OCI-LY1 (cell line): ENCODE measurements at regions not wholly inside any gene's neighbourhood (a gene's known extent, or its start where the extent isn't known, plus 50 kb on each side); places are given as distances from the start of the nearest gene placed in this dataset.

Source experiments
- H2AFZ ChIP-seq: fragments of 200-600 bp; sonication (generic), shearing (Covaris generic); 2 replicates; pipeline ENCODE4 v1.6.0; 2014; ENCODE audit warnings: antibody characterized with exemption, mild to moderate bottlenecking, low read length
- H3F3A ChIP-seq: fragments of 200-600 bp; sonication (generic), shearing (Covaris generic); 2 replicates; pipeline ENCODE4 v1.6.0; 2014; ENCODE audit warnings: mild to moderate bottlenecking, antibody characterized with exemption, low read length, moderate library complexity; ENCODE audit not compliant: insufficient read depth
- H3K27ac ChIP-seq: fragments of 200-600 bp; sonication (generic); 2 replicates; pipeline ENCODE4 v1.5.1; 2014; ENCODE audit warnings: low read length, mixed run types, mild to moderate bottlenecking, low read depth; ENCODE audit not compliant: poor library complexity, severe bottlenecking
- H3K27me3 ChIP-seq: fragments of 200-600 bp; sonication (generic); 2 replicates; pipeline ENCODE4 v1.6.0; 2014; ENCODE audit warnings: antibody characterized with exemption, mild to moderate bottlenecking, low read length, moderate library complexity; ENCODE audit not compliant: insufficient read depth
- H3K36me3 ChIP-seq: fragments of 200-600 bp; sonication (generic); 2 replicates; pipeline ENCODE4 v1.6.1; 2014; ENCODE audit warnings: mild to moderate bottlenecking, antibody characterized with exemption, low read length, moderate library complexity, mixed read lengths; ENCODE audit not compliant: insufficient read depth
- H3K4me1 ChIP-seq: fragments of 200-600 bp; sonication (generic); 2 replicates; pipeline ENCODE4 v1.5.1; 2014; ENCODE audit warnings: mild to moderate bottlenecking, low read length, moderate library complexity; ENCODE audit not compliant: insufficient read depth, severe bottlenecking
- H3K4me2 ChIP-seq: fragments of 200-600 bp; sonication (generic), shearing (Covaris generic); 2 replicates; pipeline ENCODE4 v1.6.1; 2014; ENCODE audit warnings: low read length
- H3K4me3 ChIP-seq: fragments of 200-600 bp; sonication (generic); 2 replicates; pipeline ENCODE4 v1.5.1; 2014; ENCODE audit warnings: low read length, low read depth, mild to moderate bottlenecking, mixed read lengths; ENCODE audit not compliant: poor library complexity, severe bottlenecking
- H3K79me2 ChIP-seq: fragments of 200-600 bp; shearing (Covaris generic); 2 replicates; pipeline ENCODE4 v1.6.1; 2016; ENCODE audit warnings: mixed run types, low read length, mixed read lengths; ENCODE audit not compliant: insufficient read depth
- H3K9ac ChIP-seq: fragments of 200-600 bp; sonication (generic), shearing (Covaris generic); 2 replicates; pipeline ENCODE4 v1.6.1; 2014; ENCODE audit warnings: mild to moderate bottlenecking, low read length, mixed read lengths
- H3K9me2 ChIP-seq: fragments of 200-600 bp; sonication (generic), shearing (Covaris generic); 2 replicates; pipeline ENCODE4 v1.6.1; 2014; ENCODE audit warnings: low read depth, mild to moderate bottlenecking, low read length, mixed read lengths
- H3K9me3 ChIP-seq: fragments of 200-600 bp; shearing (Covaris generic); 2 replicates; pipeline ENCODE4 v1.6.1; 2014; ENCODE audit warnings: low read length, mixed read lengths
- H4K20me1 ChIP-seq: fragments of 200-600 bp; sonication (generic), shearing (Covaris generic); 2 replicates; pipeline ENCODE4 v1.6.0; 2016; ENCODE audit warnings: mild to moderate bottlenecking, low read length; ENCODE audit not compliant: insufficient read depth
- EZH2 ChIP-seq: fragments of 200-600 bp; sonication (generic), shearing (Covaris generic); IDR thresholded peaks from 2 replicates; pipeline ENCODE4 v1.8.0; 2017; ENCODE audit warnings: borderline replicate concordance, mixed run types, mild to moderate bottlenecking, antibody characterized with exemption, low read length, moderate library complexity, mixed read lengths
- TF ChIP-seq, protein P1 (sequence below): fragments of 200-600 bp; sonication (generic), shearing (Covaris generic); IDR thresholded peaks from 2 replicates; pipeline ENCODE4 v1.5.1; 2017; ENCODE audit warnings: mild to moderate bottlenecking, antibody characterized with exemption, low read length, moderate library complexity, mixed read lengths

DNA sequence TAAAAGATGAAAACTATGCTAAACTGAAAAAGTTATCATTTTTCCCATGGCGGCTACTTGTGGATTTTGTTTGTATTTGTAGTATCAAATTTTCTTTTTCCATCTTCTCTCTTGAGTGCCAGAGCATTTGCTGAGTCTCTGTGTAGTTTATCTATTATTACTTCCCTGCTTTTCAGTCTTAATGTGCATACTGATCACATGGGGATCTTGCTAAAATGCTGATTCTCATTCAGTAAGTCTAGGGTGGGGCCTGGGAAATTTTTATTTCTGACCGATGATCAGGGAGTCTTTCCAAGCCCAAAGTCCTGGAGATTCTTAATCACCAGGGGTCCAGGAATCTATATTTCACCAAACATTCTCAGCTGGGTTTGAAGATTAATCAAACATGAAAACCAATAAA, 189.0 kb upstream of the GOT2 start:
- no peaks in the 10 kb centered on the region for H3K79me2 ChIP-seq
- H3K27ac ChIP-seq, result no peak overlapping the region
- H3K9me3 ChIP-seq, result no peaks in the 10 kb centered on the region
- no peaks in the 10 kb centered on the region for H3K9me2 ChIP-seq
- H3K27me3 ChIP-seq, result no peaks in the 10 kb centered on the region
- no peaks in the 10 kb centered on the region for H3F3A ChIP-seq
- H3K9ac ChIP-seq, result no peak overlapping the region
- no peak overlapping the region for H3K4me2 ChIP-seq
- TF ChIP-seq, protein P1, sequence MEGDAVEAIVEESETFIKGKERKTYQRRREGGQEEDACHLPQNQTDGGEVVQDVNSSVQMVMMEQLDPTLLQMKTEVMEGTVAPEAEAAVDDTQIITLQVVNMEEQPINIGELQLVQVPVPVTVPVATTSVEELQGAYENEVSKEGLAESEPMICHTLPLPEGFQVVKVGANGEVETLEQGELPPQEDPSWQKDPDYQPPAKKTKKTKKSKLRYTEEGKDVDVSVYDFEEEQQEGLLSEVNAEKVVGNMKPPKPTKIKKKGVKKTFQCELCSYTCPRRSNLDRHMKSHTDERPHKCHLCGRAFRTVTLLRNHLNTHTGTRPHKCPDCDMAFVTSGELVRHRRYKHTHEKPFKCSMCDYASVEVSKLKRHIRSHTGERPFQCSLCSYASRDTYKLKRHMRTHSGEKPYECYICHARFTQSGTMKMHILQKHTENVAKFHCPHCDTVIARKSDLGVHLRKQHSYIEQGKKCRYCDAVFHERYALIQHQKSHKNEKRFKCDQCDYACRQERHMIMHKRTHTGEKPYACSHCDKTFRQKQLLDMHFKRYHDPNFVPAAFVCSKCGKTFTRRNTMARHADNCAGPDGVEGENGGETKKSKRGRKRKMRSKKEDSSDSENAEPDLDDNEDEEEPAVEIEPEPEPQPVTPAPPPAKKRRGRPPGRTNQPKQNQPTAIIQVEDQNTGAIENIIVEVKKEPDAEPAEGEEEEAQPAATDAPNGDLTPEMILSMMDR, result no peak
- no peak for TF ChIP-seq EZH2
- H3K4me1 ChIP-seq, result no peaks in the 10 kb centered on the region
- H4K20me1 ChIP-seq, result no peaks in the 10 kb centered on the region
- H3K4me3 ChIP-seq, result no peak overlapping the region
- H3K36me3 ChIP-seq, result no peaks in the 10 kb centered on the region
- H2AFZ ChIP-seq, result no peak overlapping the region

DNA sequence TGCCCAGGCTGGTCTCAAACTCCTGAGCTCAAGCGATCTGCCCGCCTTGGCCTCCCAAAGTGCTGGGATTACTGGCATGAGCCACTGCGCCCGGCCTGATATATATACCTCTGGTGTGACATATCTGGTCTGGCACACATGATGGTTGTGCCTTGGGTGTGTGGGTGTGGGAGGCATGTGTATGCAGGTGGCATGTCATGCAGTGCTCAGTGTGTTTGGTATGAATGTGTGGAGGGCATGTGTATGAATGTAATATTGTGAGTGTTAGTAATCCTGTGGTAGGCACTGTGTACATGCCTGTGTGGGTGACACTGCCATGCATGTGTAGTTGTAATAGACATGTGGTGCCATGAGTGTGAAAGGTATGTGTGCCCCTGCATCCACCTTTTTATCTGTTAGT, 179.3 kb upstream of the GOT2 start:
- H3K27ac ChIP-seq, result no peak overlapping the region
- no peak overlapping the region for H3K9ac ChIP-seq
- no peaks in the 10 kb centered on the region for H3F3A ChIP-seq
- H3K4me3 ChIP-seq, result no peak overlapping the region
- H3K9me3 ChIP-seq, result no peaks in the 10 kb centered on the region
- H3K27me3 ChIP-seq, result no peaks in the 10 kb centered on the region
- H3K9me2 ChIP-seq, result no peaks in the 10 kb centered on the region
- no peak overlapping the region for H3K4me2 ChIP-seq
- no peaks in the 10 kb centered on the region for H3K36me3 ChIP-seq
- TF ChIP-seq EZH2, result no peak
- TF ChIP-seq, protein P1, result no peak
- no peaks in the 10 kb centered on the region for H3K4me1 ChIP-seq
- no peaks in the 10 kb centered on the region for H3K79me2 ChIP-seq
- no peak overlapping the region for H2AFZ ChIP-seq
- H4K20me1 ChIP-seq, result no peaks in the 10 kb centered on the region

DNA sequence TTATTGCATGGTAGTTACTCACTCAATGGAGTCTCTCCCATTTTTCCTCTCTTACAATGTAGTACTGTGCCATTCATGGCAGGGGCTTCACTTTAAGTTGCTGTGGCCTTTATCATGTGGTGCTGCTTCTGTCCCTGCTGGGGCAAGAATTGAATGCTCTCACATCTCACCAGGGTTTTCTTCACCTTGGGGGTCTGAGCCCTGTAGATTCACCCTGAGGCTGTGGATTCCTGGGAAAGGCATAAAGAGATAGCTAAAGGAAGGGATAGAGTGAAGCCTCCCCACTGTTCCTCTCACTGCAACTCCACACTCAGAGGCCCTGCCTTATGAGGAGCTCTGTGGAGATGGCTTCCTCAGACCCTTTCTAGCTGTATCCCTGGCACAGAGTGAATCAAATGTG, 178.5 kb upstream of the GOT2 start:
- Histone ChIP-seq H3K27me3 (no peaks in the 10 kb centered on the region), H4K20me1 (no peaks in the 10 kb centered on the region), H3K9me3 (no peaks in the 10 kb centered on the region), H3K27ac (no peak overlapping the region), H3K36me3 (no peaks in the 10 kb centered on the region), H3K4me1 (no peaks in the 10 kb centered on the region), H3K9ac (no peak overlapping the region), H3K79me2 (no peaks in the 10 kb centered on the region), H3F3A (no peaks in the 10 kb centered on the region), H3K4me2 (no peak overlapping the region), H2AFZ (no peak overlapping the region), H3K9me2 (no peaks in the 10 kb centered on the region), H3K4me3 (no peak overlapping the region)
- TF ChIP-seq EZH2, result no peak
- TF ChIP-seq, protein P1, result no peak
